Skeletal muscle satellite cell (primary cell): ENCODE measurements at regions not wholly inside any gene's neighbourhood (a gene's known extent, or its start where the extent isn't known, plus 50 kb on each side); places are given as distances from the start of the nearest gene placed in this dataset.
"Not testable (repeated sequence)": the region's sequence is repeated elsewhere in the genome, so short reads cannot be mapped to it uniquely, and the experiment has no call there.

ENCODE experiments used
- H3K27me3 ChIP-seq: 2 replicates; pipeline ENCODE4 v1.7.0; 2013; ENCODE audit warnings: low read length; ENCODE audit not compliant: control insufficient read depth, insufficient read depth
- H3K36me3 ChIP-seq: 2 replicates; pipeline ENCODE4 v1.7.0; 2013; ENCODE audit warnings: mild to moderate bottlenecking, control low read depth, low read length; ENCODE audit not compliant: insufficient read depth
- H3K4me1 ChIP-seq: 2 replicates; pipeline ENCODE4 v1.7.0; 2013; ENCODE audit warnings: low read length; ENCODE audit not compliant: control insufficient read depth, insufficient read depth
- H3K4me2 ChIP-seq: 2 replicates; pipeline ENCODE4 v1.7.0; 2013; ENCODE audit warnings: mild to moderate bottlenecking, low read length
- H3K4me3 ChIP-seq: 2 replicates; pipeline ENCODE4 v1.7.0; 2013; ENCODE audit warnings: low read length
- H3K9ac ChIP-seq: 2 replicates; pipeline ENCODE4 v1.7.0; 2013; ENCODE audit warnings: mild to moderate bottlenecking, low read depth, low read length, moderate library complexity
- H3K9me3 ChIP-seq: replicated peaks from 2 replicates; pipeline ENCODE4 v1.7.0; 2013; ENCODE audit warnings: mild to moderate bottlenecking, control low read depth, low read length

DNA sequence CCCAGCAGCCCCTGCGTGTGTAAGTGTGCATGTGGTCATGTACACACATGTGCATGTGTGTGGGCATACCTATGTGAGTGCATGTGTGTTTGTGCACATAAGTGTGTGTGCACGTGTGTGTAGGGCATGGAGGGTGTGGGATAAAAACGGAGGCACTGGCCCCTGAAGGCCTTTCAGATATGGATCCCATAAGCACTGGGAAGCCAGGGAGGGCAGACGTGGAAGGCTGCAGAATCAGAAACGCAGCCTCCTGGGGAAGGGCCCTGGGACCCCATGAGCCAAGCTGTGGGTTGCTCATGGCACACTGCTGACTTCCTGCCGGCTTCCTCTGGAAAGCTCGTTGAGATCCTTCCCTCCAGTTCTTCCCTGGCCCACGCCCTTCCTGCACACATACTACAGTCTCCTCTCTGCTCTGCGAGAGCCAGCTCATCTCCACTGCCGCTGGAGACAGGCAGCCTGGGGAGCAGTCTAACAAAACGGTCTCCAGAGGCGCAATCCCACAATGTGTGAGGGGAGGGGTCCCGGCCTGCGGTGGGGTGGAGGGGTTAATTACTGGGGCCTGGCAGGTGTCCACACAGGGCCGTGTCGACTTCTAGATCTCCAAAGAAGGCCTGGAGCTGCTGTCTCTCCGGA lies 435.2 kb upstream of the B3GAT1 start:
- no peaks in the 10 kb centered on the region for H3K4me1 ChIP-seq
- H3K4me3 ChIP-seq: no peak overlapping the region
- no peak overlapping the region for H3K9ac ChIP-seq
- H3K36me3 ChIP-seq: no peaks in the 10 kb centered on the region
- H3K9me3 ChIP-seq: peaks cover 14% of the 10 kb centered on the region
- no peaks in the 10 kb centered on the region for H3K27me3 ChIP-seq
- no peak overlapping the region for H3K4me2 ChIP-seq

DNA sequence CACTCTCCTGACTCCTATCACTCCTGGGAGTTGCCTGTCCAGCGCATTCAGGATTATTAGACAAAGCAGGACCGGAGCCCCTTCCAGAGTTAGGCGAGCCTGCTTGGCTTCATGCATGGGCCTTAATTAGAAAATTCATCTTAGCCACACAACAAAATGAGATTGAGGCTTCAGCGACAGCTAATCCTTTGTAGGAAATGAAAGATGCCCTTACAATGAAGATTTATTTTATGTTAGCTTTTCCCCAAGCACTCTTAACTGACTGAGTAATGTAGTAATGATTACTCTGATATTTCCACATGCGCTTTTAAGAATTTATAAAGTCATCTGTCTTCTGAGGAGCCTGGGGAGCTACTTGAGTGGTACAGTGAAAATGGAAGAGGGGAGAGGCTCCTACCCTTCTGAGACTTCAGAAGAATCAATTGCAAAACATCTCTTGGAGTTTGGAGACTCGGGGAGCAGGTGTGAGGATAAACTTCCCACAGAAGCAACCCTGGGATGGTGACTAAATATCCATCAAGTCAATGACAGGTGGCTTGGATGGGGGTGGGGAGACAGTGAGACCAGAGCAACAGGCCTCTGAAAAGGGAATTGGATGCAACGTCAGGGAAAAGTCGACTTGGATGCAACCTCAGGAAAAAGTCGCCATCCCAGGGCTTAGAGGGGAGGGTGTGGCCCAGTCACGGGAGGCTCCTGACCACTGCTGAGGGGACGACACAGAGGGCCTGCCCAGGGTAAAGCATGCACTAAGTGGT lies 434.5 kb upstream of the B3GAT1 start:
- H3K4me1 ChIP-seq: no peaks in the 10 kb centered on the region
- H3K9me3 ChIP-seq: peaks cover 18% of the 10 kb centered on the region
- no peak overlapping the region for H3K4me2 ChIP-seq
- no peak overlapping the region for H3K9ac ChIP-seq
- H3K4me3 ChIP-seq: no peak overlapping the region
- H3K36me3 ChIP-seq: no peaks in the 10 kb centered on the region
- H3K27me3 ChIP-seq: no peaks in the 10 kb centered on the region

DNA sequence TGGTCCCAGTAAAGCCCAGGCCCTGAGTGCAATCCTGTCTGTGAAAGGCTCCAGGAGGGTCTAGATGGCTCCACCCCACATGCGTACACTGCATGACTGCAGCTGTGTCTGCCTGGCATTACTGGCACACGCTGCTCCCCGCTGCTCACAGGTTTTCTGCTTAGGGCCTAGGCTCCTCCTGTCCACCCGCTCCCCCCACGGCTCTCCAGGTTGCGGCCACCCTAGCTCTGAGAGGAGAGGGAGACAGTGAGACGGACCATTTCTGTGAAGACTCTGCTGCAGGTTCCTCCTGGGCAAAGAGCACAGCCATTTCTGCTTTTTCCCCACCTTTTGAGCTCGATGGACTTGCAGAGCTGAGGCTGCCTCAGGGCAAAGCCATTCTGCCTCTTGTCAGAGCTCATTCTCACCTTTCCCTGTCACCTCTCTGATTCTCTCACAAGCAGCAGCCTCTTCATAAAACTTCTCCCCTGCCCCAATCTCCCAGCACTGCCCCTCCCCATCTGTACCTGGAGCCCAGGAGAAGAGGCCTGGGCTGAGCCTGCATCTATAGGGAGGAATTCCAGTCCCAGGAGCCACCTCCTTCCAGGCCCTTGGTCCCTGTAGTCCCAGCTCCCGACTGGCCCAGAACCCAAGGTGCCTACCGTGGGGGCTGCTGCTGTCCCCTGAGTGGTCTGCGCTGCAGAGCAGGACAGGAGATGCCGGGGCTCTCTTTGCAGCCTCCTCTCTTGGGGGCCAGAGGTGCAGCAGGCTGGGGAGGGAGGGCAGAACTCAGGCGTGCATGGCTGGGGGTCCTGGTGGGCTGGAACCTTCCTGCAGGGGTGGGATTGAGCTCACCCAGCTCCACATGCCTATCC lies 433.7 kb upstream of the B3GAT1 start:
- Histone ChIP-seq H3K4me2 (no peak overlapping the region), H3K4me1 (no peaks in the 10 kb centered on the region), H3K4me3 (no peak overlapping the region), H3K9ac (no peak overlapping the region), H3K27me3 (no peaks in the 10 kb centered on the region), H3K9me3 (peaks cover 22% of the 10 kb centered on the region), H3K36me3 (no peaks in the 10 kb centered on the region)

DNA sequence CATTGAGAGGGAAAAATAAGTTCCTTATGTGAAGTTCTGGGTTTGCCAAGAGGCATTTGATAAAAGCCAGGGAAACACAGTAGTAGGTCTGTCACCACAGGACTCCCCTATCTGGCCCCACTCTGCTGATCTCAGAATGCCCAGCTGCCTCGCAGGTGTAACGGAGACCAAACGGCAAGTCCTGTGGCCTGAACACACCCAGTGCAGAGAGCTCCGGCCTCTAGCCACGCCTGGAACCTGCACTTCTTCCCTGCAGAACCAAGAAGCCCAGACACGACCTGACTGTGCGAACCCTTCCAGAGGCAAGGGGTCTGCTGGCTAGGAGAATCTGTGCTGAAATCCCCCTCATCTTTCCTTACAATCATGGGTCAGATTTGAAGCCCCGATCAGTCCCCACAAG lies 432.8 kb upstream of the B3GAT1 start:
- no peaks in the 10 kb centered on the region for H3K27me3 ChIP-seq
- H3K9ac ChIP-seq: no peak overlapping the region
- no peak overlapping the region for H3K4me2 ChIP-seq
- H3K36me3 ChIP-seq: no peaks in the 10 kb centered on the region
- H3K9me3 ChIP-seq: peaks cover 23% of the 10 kb centered on the region
- no peaks in the 10 kb centered on the region for H3K4me1 ChIP-seq
- H3K4me3 ChIP-seq: no peak overlapping the region

DNA sequence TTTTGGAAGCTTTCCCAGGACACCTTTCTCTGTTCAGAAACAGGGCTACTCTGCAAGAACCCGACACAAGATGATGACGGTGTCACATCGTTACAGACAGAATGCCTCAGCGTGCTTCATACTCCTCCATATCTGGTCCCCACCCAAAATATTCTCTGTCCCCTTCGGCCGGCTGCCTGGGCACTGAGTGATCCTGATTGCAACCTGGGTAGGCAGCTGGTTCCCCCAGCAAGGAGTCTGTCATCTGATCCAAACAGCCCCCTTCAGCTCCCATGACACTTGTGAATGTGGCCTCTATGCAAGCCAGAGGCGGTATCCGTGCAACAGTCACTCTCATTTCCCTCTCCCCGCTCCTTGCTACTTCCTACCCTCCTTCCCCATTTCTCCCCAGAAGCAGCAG lies 431.7 kb upstream of the B3GAT1 start:
- H3K36me3 ChIP-seq: no peaks in the 10 kb centered on the region
- H3K4me3 ChIP-seq: no peak overlapping the region
- peaks cover 23% of the 10 kb centered on the region for H3K9me3 ChIP-seq
- H3K9ac ChIP-seq: no peak overlapping the region
- H3K4me1 ChIP-seq: no peaks in the 10 kb centered on the region
- H3K4me2 ChIP-seq: no peak overlapping the region
- no peaks in the 10 kb centered on the region for H3K27me3 ChIP-seq

DNA sequence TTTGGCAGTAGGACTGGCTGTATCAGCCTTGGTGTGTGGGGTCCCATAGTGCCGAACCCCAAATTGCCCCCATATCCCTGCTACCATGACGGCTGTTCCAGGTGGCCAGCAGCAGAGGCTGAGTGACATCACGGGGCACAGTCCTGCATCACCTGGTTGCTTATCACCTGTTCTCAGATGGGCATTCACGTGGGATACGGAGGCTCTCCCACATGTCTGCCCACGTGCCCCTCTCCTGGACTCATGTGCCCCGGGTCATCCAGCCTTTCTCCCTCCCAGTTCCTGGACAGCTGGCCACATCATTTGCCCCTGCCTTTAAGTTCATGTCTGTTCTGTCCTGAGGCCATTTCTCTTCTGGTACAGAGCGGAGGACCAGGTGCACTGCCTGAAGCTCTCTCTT lies 431.0 kb upstream of the B3GAT1 start:
- Histone ChIP-seq H3K4me3 (no peak overlapping the region), H3K4me1 (no peaks in the 10 kb centered on the region), H3K4me2 (no peak overlapping the region), H3K9me3 (peaks cover 23% of the 10 kb centered on the region), H3K9ac (no peak overlapping the region), H3K27me3 (no peaks in the 10 kb centered on the region), H3K36me3 (no peaks in the 10 kb centered on the region)

DNA sequence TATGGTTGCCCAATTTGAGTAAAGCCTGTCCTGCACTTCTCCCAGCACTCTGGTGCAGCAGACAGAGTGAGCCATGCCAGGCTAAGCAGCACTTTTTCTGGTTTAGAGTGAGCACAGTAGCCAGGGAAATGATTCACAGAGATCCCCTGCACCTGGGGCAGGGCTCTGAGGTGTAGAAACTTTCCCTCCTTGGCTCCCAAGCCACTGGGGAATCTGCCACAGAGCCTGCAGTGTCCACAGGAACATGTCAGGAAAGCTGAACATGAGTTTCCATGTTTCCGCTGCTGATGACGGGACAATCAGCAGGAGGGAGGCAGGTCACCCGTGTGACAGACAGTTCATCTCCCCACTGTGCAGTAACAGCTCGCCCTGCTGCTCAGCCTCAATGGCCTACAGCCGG lies 429.9 kb upstream of the B3GAT1 start:
- Histone ChIP-seq H3K9me3 (peaks cover 21% of the 10 kb centered on the region), H3K4me2 (no peak overlapping the region), H3K9ac (no peak overlapping the region), H3K4me1 (no peaks in the 10 kb centered on the region), H3K4me3 (no peak overlapping the region), H3K27me3 (no peaks in the 10 kb centered on the region), H3K36me3 (no peaks in the 10 kb centered on the region)

DNA sequence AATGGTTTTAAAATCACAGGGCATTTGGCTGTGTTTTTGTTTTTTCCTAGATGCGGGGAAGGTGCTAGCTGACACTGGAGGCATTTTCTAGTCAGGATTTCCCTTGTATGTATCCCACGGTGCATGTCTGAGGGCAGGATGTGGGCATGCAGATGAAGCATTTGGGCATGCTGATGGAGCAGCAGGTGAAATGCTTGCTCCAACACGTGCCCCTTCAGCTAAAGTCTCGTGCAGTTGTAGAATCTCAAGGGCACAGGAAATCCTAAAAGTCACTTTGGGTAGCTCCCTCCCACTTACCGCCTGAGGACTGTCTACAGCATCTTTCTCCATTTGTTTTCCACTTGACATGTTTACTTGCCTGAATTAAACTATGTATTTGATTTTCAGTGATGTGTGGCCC lies 429.4 kb upstream of the B3GAT1 start:
- H3K36me3 ChIP-seq: no peaks in the 10 kb centered on the region
- H3K9ac ChIP-seq: no peak overlapping the region
- no peak overlapping the region for H3K4me2 ChIP-seq
- no peaks in the 10 kb centered on the region for H3K27me3 ChIP-seq
- no peaks in the 10 kb centered on the region for H3K4me1 ChIP-seq
- peaks cover 18% of the 10 kb centered on the region for H3K9me3 ChIP-seq
- no peak overlapping the region for H3K4me3 ChIP-seq

DNA sequence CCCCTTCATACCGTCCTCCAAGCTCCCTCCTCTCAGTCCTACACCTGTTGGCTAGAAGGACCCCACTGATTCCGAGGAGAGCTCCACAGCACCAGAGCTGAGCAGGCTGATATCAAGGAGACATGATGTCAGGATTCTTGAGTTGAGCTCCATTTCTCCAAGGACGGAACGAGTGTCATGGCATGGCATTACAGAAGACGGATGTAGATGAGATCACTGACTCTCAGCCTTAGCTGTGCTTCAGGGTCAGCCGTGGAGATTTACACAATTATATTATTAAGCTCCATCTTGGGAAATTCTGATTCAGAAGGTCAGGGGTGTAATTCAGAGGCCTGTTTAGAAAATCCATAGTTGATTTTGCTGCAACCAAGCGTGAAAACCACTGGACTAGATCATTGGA lies 428.9 kb upstream of the B3GAT1 start:
- H3K27me3 ChIP-seq: no peaks in the 10 kb centered on the region
- H3K4me2 ChIP-seq: no peak overlapping the region
- no peaks in the 10 kb centered on the region for H3K36me3 ChIP-seq
- H3K9me3 ChIP-seq: peaks cover 18% of the 10 kb centered on the region
- H3K4me1 ChIP-seq: no peaks in the 10 kb centered on the region
- H3K4me3 ChIP-seq: no peak overlapping the region
- no peak overlapping the region for H3K9ac ChIP-seq

DNA sequence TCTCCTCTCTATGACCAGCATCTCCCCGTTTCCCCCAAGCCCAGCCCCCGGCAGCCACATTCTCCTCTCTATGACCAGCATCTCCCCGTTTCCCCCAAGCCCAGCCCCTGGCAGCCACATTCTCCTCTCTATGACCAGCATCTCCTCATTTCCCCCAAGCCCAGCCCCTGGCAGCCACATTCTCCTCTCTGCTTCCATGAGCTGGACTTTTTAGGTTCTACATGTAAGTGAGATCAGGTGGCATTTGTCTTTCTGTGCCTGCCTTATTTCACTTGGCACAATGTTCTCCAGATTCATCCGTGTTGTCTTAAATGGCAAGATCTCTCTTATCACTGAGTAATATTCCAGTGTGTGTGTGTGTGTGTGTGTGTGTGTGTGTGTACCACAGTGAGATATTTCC lies 428.1 kb upstream of the B3GAT1 start:
- H3K4me3 ChIP-seq, H3K4me1 ChIP-seq, H3K4me2 ChIP-seq, H3K27me3 ChIP-seq, H3K9ac ChIP-seq, H3K36me3 ChIP-seq: not testable (repeated sequence)
- peaks cover 23% of the 10 kb centered on the region for H3K9me3 ChIP-seq

DNA sequence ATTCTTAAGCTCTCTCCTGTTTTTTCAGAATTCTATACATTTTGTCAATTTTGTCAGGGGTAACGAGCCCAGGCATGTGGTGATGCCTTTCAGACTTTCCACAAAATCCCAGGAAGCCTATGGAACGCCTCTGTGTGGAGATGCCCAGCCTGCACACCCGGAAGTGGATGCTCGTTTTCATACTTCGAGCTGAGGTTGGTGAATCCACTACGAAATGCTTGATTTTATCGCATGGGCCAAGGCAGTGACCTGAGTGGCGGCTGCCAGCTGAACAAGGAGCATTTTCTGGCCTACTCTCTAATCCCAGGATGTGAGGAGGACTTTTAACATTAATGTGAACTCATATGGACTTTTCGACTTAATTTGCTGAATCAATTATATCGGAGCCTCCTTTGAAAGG lies 426.7 kb upstream of the B3GAT1 start:
- peaks cover 23% of the 10 kb centered on the region for H3K9me3 ChIP-seq
- no peaks in the 10 kb centered on the region for H3K4me1 ChIP-seq
- H3K27me3 ChIP-seq: no peaks in the 10 kb centered on the region
- no peak overlapping the region for H3K4me3 ChIP-seq
- H3K9ac ChIP-seq: no peak overlapping the region
- no peak overlapping the region for H3K4me2 ChIP-seq
- no peaks in the 10 kb centered on the region for H3K36me3 ChIP-seq
